CD14-positive monocyte (primary cell): ENCODE measurements at regions not wholly inside any gene's neighbourhood (a gene's known extent, or its start where the extent isn't known, plus 50 kb on each side); places are given as distances from the start of the nearest gene placed in this dataset.

Experiments used
- DNase-seq, 3 donors: peaks; one replicate each; pipeline ENCODE4 v3.0.0-alpha.2; 2011 to 2022
- H2AFZ ChIP-seq: 2 replicates; pipeline ENCODE4 v1.6.0; 2012; ENCODE audit warnings: mild to moderate bottlenecking, low read depth, low read length, inconsistent platforms; ENCODE audit not compliant: insufficient read depth, poor library complexity, severe bottlenecking
- H3K27ac ChIP-seq, 2 donors: 1 replicate in 1 of 2; 2 replicates in 1 of 2; pipeline ENCODE4 v1.5.1; 2012 to 2013; ENCODE audit warnings: low read length in 2 of 2, control low read depth in 1 of 2, inconsistent platforms in 1 of 2, low read depth in 1 of 2, mild to moderate bottlenecking in 1 of 2
- H3K27me3 ChIP-seq, 2 donors: one replicate each; pipeline versions ENCODE4 v1.6.0 to v1.6.1; 2011 to 2013; ENCODE audit warnings: low read length in 2 of 2; ENCODE audit not compliant: control insufficient read depth in 2 of 2, insufficient read depth in 2 of 2
- H3K36me3 ChIP-seq, 2 donors: replicated peaks in 1 of 2; 1 replicate in 1 of 2; 2 replicates in 1 of 2; pipeline versions ENCODE4 v1.5.1 to v1.6.1; 2012 to 2013; ENCODE audit warnings: low read length in 2 of 2, control low read depth in 1 of 2, inconsistent platforms in 1 of 2, mild to moderate bottlenecking in 1 of 2; ENCODE audit not compliant: insufficient read depth in 2 of 2, control insufficient read depth in 1 of 2
- H3K4me1 ChIP-seq, 2 donors: 1 replicate in 1 of 2; 2 replicates in 1 of 2; pipeline versions ENCODE4 v1.5.1 to v1.6.1; 2012 to 2013; ENCODE audit warnings: low read length in 2 of 2, control low read depth in 1 of 2, inconsistent platforms in 1 of 2, mild to moderate bottlenecking in 1 of 2, moderate library complexity in 1 of 2; ENCODE audit not compliant: insufficient read depth in 2 of 2, control insufficient read depth in 1 of 2
- H3K4me2 ChIP-seq: replicated peaks from 2 replicates; pipeline ENCODE3; 2012; ENCODE audit warnings: low read length, moderate library complexity, mild to moderate bottlenecking; ENCODE audit not compliant: poor library complexity, severe bottlenecking; ENCODE audit errors: extremely low read depth
- H3K4me3 ChIP-seq, 3 experiments: fragments of 200-600 bp in 1 of 3; sonication (generic) in 1 of 3; replicated peaks in 1 of 3; 1 replicate in 2 of 3; 2 replicates in 1 of 3; pipeline ENCODE4 v1.5.1; 2011 to 2013; ENCODE audit warnings: low read length in 3 of 3, mild to moderate bottlenecking in 3 of 3, control low read depth in 2 of 3, low read depth in 2 of 3, inconsistent platforms in 1 of 3, moderate library complexity in 1 of 3
- H3K79me2 ChIP-seq: 2 replicates; pipeline ENCODE4 v1.6.0; 2012; ENCODE audit warnings: mild to moderate bottlenecking, control low read depth, inconsistent platforms, low read length, moderate library complexity; ENCODE audit not compliant: insufficient read depth
- H3K9ac ChIP-seq: 2 replicates; pipeline ENCODE4 v1.6.0; 2017; ENCODE audit warnings: low read length, mild to moderate bottlenecking; ENCODE audit not compliant: insufficient read depth, poor library complexity, severe bottlenecking
- H3K9me3 ChIP-seq, 2 donors: replicated peaks in 1 of 2; 1 replicate in 1 of 2; 2 replicates in 1 of 2; pipeline versions ENCODE4 v1.5.1 to v1.6.1; 2012 to 2013; ENCODE audit warnings: low read length in 2 of 2, control low read depth in 1 of 2; ENCODE audit not compliant: control insufficient read depth in 1 of 2, insufficient read depth in 1 of 2
- H4K20me1 ChIP-seq: 2 replicates; pipeline ENCODE4 v1.6.0; 2012; ENCODE audit warnings: mild to moderate bottlenecking, low read length, control low read depth, moderate library complexity; ENCODE audit not compliant: insufficient read depth
- H3K27ac Mint-ChIP-seq, 7 donors: one replicate each; pipeline ENCODE4 v1.8.0; 2020; ENCODE audit warnings: mild to moderate bottlenecking in 7 of 7, mixed read lengths in 7 of 7, moderate library complexity in 6 of 7, inconsistent platforms in 2 of 7
- H3K27me3 Mint-ChIP-seq, 3 donors: one replicate each; pipeline ENCODE4 v1.8.0; 2021 to 2022; ENCODE audit warnings: low read depth in 3 of 3, mild to moderate bottlenecking in 3 of 3, mixed read lengths in 3 of 3, moderate library complexity in 3 of 3, inconsistent platforms in 1 of 3
- H3K36me3 Mint-ChIP-seq, 2 donors: one replicate each; pipeline ENCODE4 v1.8.0; 2020; ENCODE audit warnings: mixed read lengths in 2 of 2, inconsistent platforms in 1 of 2, mild to moderate bottlenecking in 1 of 2
- H3K4me1 Mint-ChIP-seq: one replicate; pipeline ENCODE4 v1.8.0; 2020; ENCODE audit warnings: mild to moderate bottlenecking, mixed read lengths
- H3K4me3 Mint-ChIP-seq, 2 donors: one replicate each; pipeline ENCODE4 v1.8.0; 2020; ENCODE audit warnings: mild to moderate bottlenecking in 2 of 2, mixed read lengths in 2 of 2, moderate library complexity in 1 of 2
- H3K9me3 Mint-ChIP-seq, 7 donors: one replicate each; pipeline ENCODE4 v1.8.0; 2020 to 2022; ENCODE audit warnings: mixed read lengths in 7 of 7, mild to moderate bottlenecking in 6 of 7, moderate library complexity in 6 of 7, inconsistent platforms in 2 of 7
- WGBS: methylation state at CpG from one replicate; pipeline ENCODE4 v1.1.5; 2013; ENCODE audit warnings: missing lambda C conversion rate; ENCODE audit not compliant: insufficient coverage; 5-methylcytosine and 5-hydroxymethylcytosine counted together
- intact Hi-C, 2 donors: fragments of 100-400 bp; cut with micrococcal nuclease; formaldehyde crosslinking; loops; one replicate each; pipeline versions ENCODE4 v1.15.0 to v1.15.1; 2023
- TF ChIP-seq, protein P1 (sequence below): fragments of 200-600 bp; IDR thresholded peaks from one replicate; pipeline ENCODE4 v1.8.0; 2022; ENCODE audit warnings: antibody characterized with exemption, mild to moderate bottlenecking

GRCh38 chr15:66931768-66932633 is 133.4 kb upstream of the SMAD3 start:
- Histone ChIP-seq H3K4me1 (peaks cover 0 to 5% of the 10 kb centered on the region in 2 donors), H3K27ac (no peak overlapping the region), H4K20me1 (no peaks in the 10 kb centered on the region), H3K9ac (no peak overlapping the region), H3K4me2 (no peak overlapping the region), H3K4me3 (no peak overlapping the region), H3K36me3 (no peaks in the 10 kb centered on the region), H3K9me3 (peaks cover 12 to 22% of the 10 kb centered on the region in 2 donors), H2AFZ (no peak overlapping the region), H3K79me2 (no peaks in the 10 kb centered on the region), H3K27me3 (no peaks in the 10 kb centered on the region)
- Mint-ChIP-seq H3K9me3 (peaks cover 16 to 27% (median 23%) of the 10 kb centered on the region in 7 donors), H3K27ac (no peak overlapping the region), H3K4me1 (peaks cover 14% of the 10 kb centered on the region), H3K4me3 (no peak overlapping the region), H3K27me3 (peaks cover 0 to 2% (median 0%) of the 10 kb centered on the region in 3 donors), H3K36me3 (no peaks in the 10 kb centered on the region)
- DNase-seq: no peak
- TF ChIP-seq, protein P1, sequence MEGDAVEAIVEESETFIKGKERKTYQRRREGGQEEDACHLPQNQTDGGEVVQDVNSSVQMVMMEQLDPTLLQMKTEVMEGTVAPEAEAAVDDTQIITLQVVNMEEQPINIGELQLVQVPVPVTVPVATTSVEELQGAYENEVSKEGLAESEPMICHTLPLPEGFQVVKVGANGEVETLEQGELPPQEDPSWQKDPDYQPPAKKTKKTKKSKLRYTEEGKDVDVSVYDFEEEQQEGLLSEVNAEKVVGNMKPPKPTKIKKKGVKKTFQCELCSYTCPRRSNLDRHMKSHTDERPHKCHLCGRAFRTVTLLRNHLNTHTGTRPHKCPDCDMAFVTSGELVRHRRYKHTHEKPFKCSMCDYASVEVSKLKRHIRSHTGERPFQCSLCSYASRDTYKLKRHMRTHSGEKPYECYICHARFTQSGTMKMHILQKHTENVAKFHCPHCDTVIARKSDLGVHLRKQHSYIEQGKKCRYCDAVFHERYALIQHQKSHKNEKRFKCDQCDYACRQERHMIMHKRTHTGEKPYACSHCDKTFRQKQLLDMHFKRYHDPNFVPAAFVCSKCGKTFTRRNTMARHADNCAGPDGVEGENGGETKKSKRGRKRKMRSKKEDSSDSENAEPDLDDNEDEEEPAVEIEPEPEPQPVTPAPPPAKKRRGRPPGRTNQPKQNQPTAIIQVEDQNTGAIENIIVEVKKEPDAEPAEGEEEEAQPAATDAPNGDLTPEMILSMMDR: no peak
- 92% methylated on average over 9 of the region's 15 CpGs for WGBS
- intact Hi-C loops: no loop called here

DNA sequence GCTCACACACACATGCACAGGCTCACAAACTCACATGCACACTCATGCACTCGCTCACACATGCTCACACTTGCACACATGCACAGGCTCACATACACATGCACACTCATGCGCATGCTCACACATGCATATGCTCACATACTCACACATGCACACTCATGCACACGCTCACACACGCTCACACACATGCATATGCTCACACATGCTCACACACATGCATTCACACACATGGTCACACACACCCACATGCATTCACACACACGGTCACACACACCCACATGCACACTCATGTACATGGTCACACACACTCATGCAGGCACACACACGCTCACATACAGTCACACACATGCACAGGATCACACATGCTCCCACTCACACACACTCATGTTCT is 132.8 kb upstream of the SMAD3 start:
- Histone ChIP-seq H3K36me3 (no peaks in the 10 kb centered on the region), H3K9me3 (peaks cover 15 to 28% of the 10 kb centered on the region in 2 donors), H2AFZ (no peak overlapping the region), H3K79me2 (no peaks in the 10 kb centered on the region), H4K20me1 (no peaks in the 10 kb centered on the region), H3K27me3 (no peaks in the 10 kb centered on the region), H3K4me3 (no peak overlapping the region), H3K9ac (no peak overlapping the region), H3K4me1 (peaks cover 0 to 5% of the 10 kb centered on the region in 2 donors), H3K27ac (no peak overlapping the region), H3K4me2 (no peak overlapping the region)
- Mint-ChIP-seq H3K4me1 (peaks cover 14% of the 10 kb centered on the region), H3K36me3 (no peaks in the 10 kb centered on the region), H3K4me3 (no peak overlapping the region), H3K9me3 (peaks cover 19 to 32% (median 27%) of the 10 kb centered on the region in 7 donors), H3K27ac (no peak overlapping the region), H3K27me3 (peaks cover 0 to 2% (median 0%) of the 10 kb centered on the region in 3 donors)
- WGBS: 100% methylated on average over 6 of the region's 6 CpGs
- TF ChIP-seq, protein P1: no peak
- DNase-seq: no peak
- intact Hi-C loops: no loop called here
